Fibroblast of the aortic adventitia (primary cell): ENCODE measurements at regions not wholly inside any gene's neighbourhood (a gene's known extent, or its start where the extent isn't known, plus 50 kb on each side); places are given as distances from the start of the nearest gene placed in this dataset.

Experiments
- DNase-seq: peaks from one replicate; pipeline ENCODE4 v3.0.0-alpha.2; 2010; ENCODE audit warnings: low read depth
- H3K4me3 ChIP-seq: 2 replicates; pipeline ENCODE4 v1.5.1; 2011; ENCODE audit warnings: low read depth, mild to moderate bottlenecking, control low read depth, low read length, moderate library complexity
- TF ChIP-seq, protein P1 (sequence below): IDR thresholded peaks from 2 replicates; pipeline ENCODE4 v1.5.1; 2011; ENCODE audit warnings: mild to moderate bottlenecking, low read length, control low read depth, inconsistent platforms; ENCODE audit not compliant: insufficient read depth

DNA sequence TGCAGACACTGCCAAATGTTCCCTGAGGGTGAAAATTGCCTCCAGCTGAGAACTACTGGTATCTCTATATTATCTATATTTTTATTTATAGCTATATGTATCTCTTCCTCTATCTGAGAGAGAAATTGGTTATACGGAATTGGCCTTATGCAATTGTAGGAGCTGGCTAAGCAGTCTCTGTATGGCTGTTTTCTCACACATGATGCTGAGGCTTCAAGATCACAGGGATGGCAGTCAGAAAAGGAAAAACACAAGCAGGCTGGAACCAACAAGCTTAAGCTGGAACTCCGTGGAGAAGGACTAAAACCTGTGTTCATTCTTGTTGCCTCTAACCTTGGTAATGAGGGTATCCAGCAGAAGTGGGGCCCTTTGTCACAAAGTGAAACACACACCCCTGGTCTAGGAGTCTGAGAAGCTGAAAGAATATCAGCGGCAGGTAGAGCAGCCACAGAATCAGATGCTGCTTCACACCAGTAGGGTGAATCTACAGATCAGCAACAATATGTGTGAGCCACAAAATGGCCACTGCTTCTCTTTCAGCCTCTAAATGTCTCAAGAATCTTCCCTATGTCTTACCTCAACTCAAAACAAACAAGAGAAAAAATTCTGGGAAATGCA is 166.5 kb upstream of the PPP1R2C start:
- no peak overlapping the region for H3K4me3 ChIP-seq
- TF ChIP-seq, protein P1, sequence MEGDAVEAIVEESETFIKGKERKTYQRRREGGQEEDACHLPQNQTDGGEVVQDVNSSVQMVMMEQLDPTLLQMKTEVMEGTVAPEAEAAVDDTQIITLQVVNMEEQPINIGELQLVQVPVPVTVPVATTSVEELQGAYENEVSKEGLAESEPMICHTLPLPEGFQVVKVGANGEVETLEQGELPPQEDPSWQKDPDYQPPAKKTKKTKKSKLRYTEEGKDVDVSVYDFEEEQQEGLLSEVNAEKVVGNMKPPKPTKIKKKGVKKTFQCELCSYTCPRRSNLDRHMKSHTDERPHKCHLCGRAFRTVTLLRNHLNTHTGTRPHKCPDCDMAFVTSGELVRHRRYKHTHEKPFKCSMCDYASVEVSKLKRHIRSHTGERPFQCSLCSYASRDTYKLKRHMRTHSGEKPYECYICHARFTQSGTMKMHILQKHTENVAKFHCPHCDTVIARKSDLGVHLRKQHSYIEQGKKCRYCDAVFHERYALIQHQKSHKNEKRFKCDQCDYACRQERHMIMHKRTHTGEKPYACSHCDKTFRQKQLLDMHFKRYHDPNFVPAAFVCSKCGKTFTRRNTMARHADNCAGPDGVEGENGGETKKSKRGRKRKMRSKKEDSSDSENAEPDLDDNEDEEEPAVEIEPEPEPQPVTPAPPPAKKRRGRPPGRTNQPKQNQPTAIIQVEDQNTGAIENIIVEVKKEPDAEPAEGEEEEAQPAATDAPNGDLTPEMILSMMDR, result no peak
- DNase-seq, result no peak

DNA sequence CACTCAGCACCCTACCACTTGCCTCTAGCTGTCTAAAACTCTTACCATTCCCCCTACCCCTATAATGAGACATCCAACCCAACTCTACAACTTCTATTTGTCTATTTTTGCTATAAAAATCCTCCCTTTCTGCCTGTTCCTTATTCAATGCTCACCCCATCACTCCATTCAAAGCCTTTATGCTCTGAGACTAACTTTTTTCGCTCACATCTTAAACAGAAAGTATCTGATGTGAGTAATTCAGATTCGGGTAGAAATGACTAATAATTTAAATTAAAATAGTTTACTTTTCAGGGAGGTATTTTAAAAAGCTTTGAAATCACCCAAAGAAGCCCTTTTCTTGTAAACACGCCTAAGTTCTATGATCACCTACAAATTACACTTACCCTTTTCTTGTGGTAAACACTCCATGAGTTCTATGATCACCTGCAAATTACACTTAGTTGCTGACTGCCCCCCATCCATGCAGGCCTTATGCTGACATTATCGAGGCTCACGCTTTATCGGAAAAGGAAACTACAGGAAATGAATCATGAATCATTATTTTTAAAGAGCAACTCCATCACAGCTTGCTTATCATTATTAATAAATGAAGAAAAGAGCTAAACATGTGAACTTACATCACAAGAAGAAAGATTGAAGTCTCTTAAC is 168.7 kb upstream of the PPP1R2C start:
- TF ChIP-seq, protein P1, result no peak
- no peak for DNase-seq
- H3K4me3 ChIP-seq, result no peak overlapping the region

GRCh38 chrX:42948723-42949657 is 171.0 kb upstream of the PPP1R2C start:
- no peak overlapping the region for H3K4me3 ChIP-seq
- TF ChIP-seq, protein P1, result no peak
- peak; percentile 23 for DNase-seq

- no peak overlapping the region for H3K4me3 ChIP-seq
- no peak for DNase-seq
- TF ChIP-seq, protein P1, result no peak
Observed at GRCh38 chrX:42951747-42952146, 173.8 kb upstream of the PPP1R2C start.

DNA sequence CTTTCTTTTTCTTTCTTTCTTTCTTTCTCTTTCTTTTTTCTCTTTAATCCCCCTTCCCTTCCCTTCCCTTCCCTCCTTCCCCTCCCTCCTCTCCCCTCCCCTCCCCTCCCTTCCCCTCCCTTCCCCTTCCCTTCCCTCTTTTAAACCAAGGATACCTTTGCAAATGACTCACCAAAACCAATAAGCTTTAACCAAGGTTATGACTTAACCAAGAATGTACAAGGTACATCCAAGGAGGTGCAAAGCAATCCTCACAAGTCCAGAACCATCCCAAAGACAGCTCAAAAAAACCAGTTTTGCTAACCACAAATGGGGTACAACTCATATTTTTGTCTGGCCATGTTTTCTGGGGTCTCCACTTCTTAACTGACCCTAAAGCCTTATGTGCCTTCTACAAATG is 174.7 kb upstream of the PPP1R2C start:
- TF ChIP-seq, protein P1, result no peak
- no peak for DNase-seq
- no peak overlapping the region for H3K4me3 ChIP-seq

DNA sequence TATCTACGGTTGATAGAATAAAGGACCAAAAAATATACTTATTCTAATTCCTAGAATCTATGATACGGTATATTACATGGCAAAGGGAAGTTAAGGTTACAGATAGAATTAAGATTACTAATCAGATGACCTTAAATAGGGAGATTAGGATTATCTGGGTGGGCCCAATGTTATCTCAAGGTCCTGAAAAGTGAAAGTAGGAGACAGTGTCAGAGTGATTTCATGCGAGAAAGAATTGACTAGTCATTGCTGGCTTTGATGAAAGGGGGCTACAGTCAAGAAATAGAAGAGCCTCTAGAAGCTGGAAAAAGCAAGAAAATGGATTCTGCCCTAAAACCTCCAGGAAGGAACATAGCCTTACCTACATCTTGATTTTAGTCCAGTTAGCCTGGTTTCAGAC is 176.9 kb upstream of the PPP1R2C start:
- TF ChIP-seq, protein P1, result no peak
- no peak for DNase-seq
- no peak overlapping the region for H3K4me3 ChIP-seq
